Right atrium auricular region (tissue), 2 donors: ENCODE measurements at regions not wholly inside any gene's neighbourhood (a gene's known extent, or its start where the extent isn't known, plus 50 kb on each side); places are given as distances from the start of the nearest gene placed in this dataset.
"Not testable (repeated sequence)": the region's sequence is repeated elsewhere in the genome, so short reads cannot be mapped to it uniquely, and the experiment has no call there.

ENCODE experiments used
- DNase-seq: peaks from one replicate; pipeline ENCODE4 v3.0.0-alpha.2; 2019; ENCODE audit warnings: low spot score
- H3K27ac ChIP-seq, 2 donors: fragments of 200-600 bp; sonication (generic); 1 replicate in 1 of 2; 2 replicates in 1 of 2; pipeline ENCODE4 v1.5.1; 2016 to 2019
- H3K27me3 ChIP-seq, 2 donors: fragments of 200-600 bp; sonication (generic); one replicate each; pipeline versions ENCODE4 v1.5.1 to v1.6.0; 2017 to 2019
- H3K36me3 ChIP-seq: fragments of 200-600 bp; sonication (generic); one replicate; pipeline ENCODE4 v1.5.1; 2016
- H3K4me1 ChIP-seq, 2 donors: fragments of 200-600 bp; sonication (generic); one replicate each; pipeline versions ENCODE4 v1.5.1 to v1.6.0; 2017 to 2019
- H3K4me3 ChIP-seq, 2 donors: fragments of 200-600 bp; sonication (generic); 1 replicate in 1 of 2; 2 replicates in 1 of 2; pipeline ENCODE4 v1.5.1; 2017 to 2019; ENCODE audit warnings: mild to moderate bottlenecking in 1 of 2, moderate library complexity in 1 of 2
- H3K9me3 ChIP-seq, 2 donors: fragments of 200-600 bp; sonication (generic); one replicate each; pipeline ENCODE4 v1.5.1; 2019
- CTCF ChIP-seq, 2 donors: fragments of 200-600 bp; sonication (generic); IDR thresholded peaks; one replicate each; pipeline ENCODE4 v1.5.1; 2019; ENCODE audit warnings: antibody characterized with exemption in 2 of 2

DNA sequence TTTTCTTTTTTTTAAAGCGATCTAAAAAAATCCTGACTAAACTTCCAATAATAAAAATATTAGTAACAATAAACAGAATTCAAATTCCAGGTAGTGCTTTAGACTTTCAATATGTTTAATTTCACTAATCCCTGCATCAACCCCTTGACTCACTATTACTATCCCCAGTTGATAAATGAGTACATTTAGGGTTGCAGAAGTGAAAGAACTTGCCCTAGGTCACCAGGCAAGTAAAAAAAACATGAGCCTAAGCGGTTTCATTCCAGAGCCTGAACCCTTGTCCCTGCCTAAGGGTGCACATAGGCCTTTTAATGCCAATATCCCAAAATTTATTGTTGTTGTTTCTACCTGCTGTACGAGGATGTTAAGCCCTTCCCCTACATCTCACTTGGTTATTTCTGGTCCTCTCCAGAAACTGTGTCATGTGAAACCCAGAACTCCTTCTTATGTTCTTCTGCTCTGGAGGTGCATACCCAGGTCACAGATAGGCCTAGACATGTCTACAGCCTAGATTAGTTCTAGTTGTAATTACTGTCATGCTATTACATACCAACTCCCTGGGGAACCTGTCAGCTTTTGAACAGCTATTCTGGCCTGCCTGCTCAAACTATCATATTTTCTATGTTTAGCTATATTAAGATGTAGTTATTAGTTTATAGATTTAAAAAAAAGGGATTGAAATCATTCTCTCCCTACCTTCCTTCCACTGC lies 244.5 kb upstream of the PITX2 start:
- TF ChIP-seq CTCF (IDR thresholded peaks at IDR 0.05), result no peak

DNA sequence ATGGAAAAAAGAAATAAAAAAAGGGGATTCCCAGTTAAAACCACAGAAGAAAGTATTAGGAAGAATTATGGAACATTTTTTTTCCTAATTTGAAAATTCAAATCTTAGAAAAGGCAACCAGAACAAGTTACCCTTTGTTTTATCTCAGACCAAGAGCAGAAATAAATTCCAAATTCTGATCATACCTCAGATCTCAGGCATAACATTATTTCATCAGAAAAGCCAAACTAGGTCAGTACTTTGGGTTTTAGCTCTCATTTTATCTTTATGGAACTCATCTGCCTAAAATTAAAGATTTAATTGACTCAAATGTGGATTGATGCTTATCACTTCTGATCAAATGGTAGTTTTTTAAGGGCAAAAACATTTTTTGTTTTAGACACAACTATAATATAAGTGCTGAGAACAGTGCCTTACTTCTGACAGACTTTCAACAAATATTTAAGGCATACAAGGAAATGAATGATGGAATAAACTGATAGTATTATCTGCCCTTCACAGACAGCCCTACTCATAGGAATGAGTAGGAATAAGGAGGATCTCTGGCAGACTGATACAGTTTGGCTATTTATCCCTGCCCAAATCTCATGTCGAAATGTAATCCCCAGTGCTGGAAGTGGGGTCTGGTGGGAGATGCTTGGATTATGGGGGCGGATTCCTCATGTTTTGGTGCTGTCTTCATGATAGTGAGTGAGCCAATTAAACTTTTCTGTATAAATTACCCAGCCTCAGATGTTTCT lies 245.3 kb upstream of the PITX2 start:
- Histone ChIP-seq H3K27ac (no peak overlapping the region), H3K4me3 (no peak overlapping the region), H3K4me1 (peaks cover 0 to 4% of the 10 kb centered on the region in 2 donors), H3K27me3 (no peaks in the 10 kb centered on the region), H3K9me3 (no peaks in the 10 kb centered on the region), H3K36me3 (no peaks in the 10 kb centered on the region)
- TF ChIP-seq CTCF (IDR thresholded peaks at IDR 0.05), result no peak
- DNase-seq, result no peak

More for the DNA sequence above, 244.5 kb upstream of the PITX2 start:
- no peak overlapping the region for H3K4me3 ChIP-seq
- H3K9me3 ChIP-seq, result no peaks in the 10 kb centered on the region
- H3K4me1 ChIP-seq, result peaks cover 0 to 4% of the 10 kb centered on the region in 2 donors
- H3K27me3 ChIP-seq, result no peaks in the 10 kb centered on the region
- DNase-seq, result no peak
- no peak overlapping the region for H3K27ac ChIP-seq
- no peaks in the 10 kb centered on the region for H3K36me3 ChIP-seq

- H3K27ac ChIP-seq, result no peak overlapping the region
- no peak overlapping the region for H3K4me3 ChIP-seq
- DNase-seq, result no peak
- no peak for TF ChIP-seq CTCF (IDR thresholded peaks at IDR 0.05)
- no peaks in the 10 kb centered on the region for H3K36me3 ChIP-seq
- no peaks in the 10 kb centered on the region for H3K27me3 ChIP-seq
- H3K9me3 ChIP-seq, result no peaks in the 10 kb centered on the region
- H3K4me1 ChIP-seq, result peaks cover 0 to 4% of the 10 kb centered on the region in 2 donors
These were observed 246.2 kb upstream of the PITX2 start for GRCh38 chr4:110869114-110869513.

GRCh38 chr4:110869862-110870572 lies 247.1 kb upstream of the PITX2 start:
- Histone ChIP-seq H3K27ac (peak overlapping the region in 1 of 2 donors; percentile 25), H3K27me3 (no peaks in the 10 kb centered on the region), H3K4me3 (no peak overlapping the region), H3K36me3 (no peaks in the 10 kb centered on the region), H3K9me3 (no peaks in the 10 kb centered on the region), H3K4me1 (peaks cover 0 to 4% of the 10 kb centered on the region in 2 donors)
- no peak for DNase-seq
- TF ChIP-seq CTCF (IDR thresholded peaks at IDR 0.05), result no peak

DNA sequence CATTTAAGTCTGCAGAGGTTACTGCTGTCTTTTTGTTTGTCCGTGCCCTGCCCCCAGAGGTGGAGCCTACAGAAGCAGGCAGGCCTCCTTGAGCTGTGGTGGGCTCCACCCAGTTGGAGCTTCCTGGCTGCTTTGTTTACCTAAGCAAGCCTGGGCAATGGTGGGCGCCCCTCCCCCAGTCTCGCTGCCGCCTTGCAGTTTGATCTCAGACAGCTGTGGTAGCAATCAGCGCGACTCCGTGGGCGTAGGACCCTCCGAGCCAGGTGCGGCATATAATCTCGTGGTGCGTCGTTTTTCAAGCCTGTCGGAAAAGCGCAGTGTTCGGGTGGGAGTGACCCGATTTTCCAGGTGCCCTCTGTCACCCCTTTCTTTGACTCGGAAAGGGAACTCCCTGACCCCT lies 253.3 kb upstream of the PITX2 start:
- not testable (repeated sequence) for H3K36me3 ChIP-seq, H3K4me1 ChIP-seq, H3K27me3 ChIP-seq, H3K27ac ChIP-seq, DNase-seq, H3K9me3 ChIP-seq, H3K4me3 ChIP-seq

DNA sequence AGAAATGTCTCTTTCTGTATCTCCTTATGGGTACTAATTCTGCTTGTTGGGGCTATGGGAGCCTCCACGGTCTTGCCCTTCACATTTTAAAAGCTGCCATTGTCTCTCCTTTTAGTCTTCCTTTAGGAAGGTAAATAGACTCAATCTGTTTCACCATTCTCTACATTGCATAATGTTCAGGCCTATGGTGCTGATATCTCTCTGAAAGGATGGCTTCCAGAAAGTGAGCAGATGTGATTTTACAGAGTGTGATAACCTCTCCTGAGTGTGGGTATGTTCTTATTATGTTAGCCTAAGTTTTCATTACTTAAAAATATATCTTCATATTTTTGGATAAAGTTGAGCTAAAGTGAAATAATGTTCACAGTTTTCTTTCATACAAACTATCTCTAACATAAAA lies 254.0 kb upstream of the PITX2 start:
- H3K4me1 ChIP-seq, result no peaks in the 10 kb centered on the region
- no peak for DNase-seq
- no peaks in the 10 kb centered on the region for H3K36me3 ChIP-seq
- no peaks in the 10 kb centered on the region for H3K9me3 ChIP-seq
- H3K27ac ChIP-seq, result no peak overlapping the region
- TF ChIP-seq CTCF (IDR thresholded peaks at IDR 0.05), result no peak
- no peaks in the 10 kb centered on the region for H3K27me3 ChIP-seq
- H3K4me3 ChIP-seq, result no peak overlapping the region
